Neural cell (in vitro differentiated cells): ENCODE measurements at regions not wholly inside any gene's neighbourhood (a gene's known extent, or its start where the extent isn't known, plus 50 kb on each side); places are given as distances from the start of the nearest gene placed in this dataset.

Experiments used
- H2AFZ ChIP-seq: fragments of 200-600, 300-800 bp; sonication (generic), shearing (Covaris generic); 2 replicates; pipeline ENCODE4 v1.6.0; 2014; ENCODE audit warnings: low read depth, mild to moderate bottlenecking, antibody characterized with exemption, low read length, moderate library complexity
- H3F3A ChIP-seq: fragments of 200-600 bp; shearing (Covaris generic); 2 replicates; pipeline ENCODE4 v1.6.1; 2016; ENCODE audit warnings: mild to moderate bottlenecking, moderate library complexity, mixed read lengths, antibody characterized with exemption, low read length; ENCODE audit not compliant: insufficient read depth, poor library complexity, severe bottlenecking
- H3K27ac ChIP-seq: fragments of 200-600, 300-800 bp; sonication (generic), shearing (Covaris generic); 2 replicates; pipeline ENCODE4 v1.5.1; 2014; ENCODE audit warnings: mild to moderate bottlenecking, low read length, moderate library complexity
- H3K27me3 ChIP-seq: fragments of 300-800, 200-600 bp; sonication (generic), shearing (Covaris generic); 2 replicates; pipeline ENCODE4 v1.6.0; 2014; ENCODE audit warnings: mild to moderate bottlenecking, low read depth, low read length, moderate library complexity; ENCODE audit not compliant: insufficient read depth
- H3K36me3 ChIP-seq: fragments of 300-800, 200-600 bp; sonication (generic), shearing (Covaris generic); 2 replicates; pipeline ENCODE4 v1.5.1; 2014; ENCODE audit warnings: mild to moderate bottlenecking, antibody characterized with exemption, low read length, moderate library complexity; ENCODE audit not compliant: insufficient read depth
- H3K4me2 ChIP-seq: fragments of 300-800, 200-600 bp; sonication (generic), shearing (Covaris generic); 2 replicates; pipeline ENCODE4 v1.6.0; 2014; ENCODE audit warnings: mild to moderate bottlenecking, low read length
- H3K4me3 ChIP-seq: fragments of 300-800, 200-600 bp; sonication (generic), shearing (Covaris generic); 2 replicates; pipeline ENCODE4 v1.5.1; 2014; ENCODE audit warnings: mild to moderate bottlenecking, low read length, moderate library complexity
- H3K79me2 ChIP-seq: fragments of 200-600 bp; shearing (Covaris generic); replicated peaks from 2 replicates; pipeline ENCODE4 v1.6.0; 2014; ENCODE audit warnings: mild to moderate bottlenecking, low read length, moderate library complexity; ENCODE audit not compliant: insufficient read depth
- H3K9ac ChIP-seq: fragments of 300-800, 200-600 bp; sonication (generic), shearing (Covaris generic); 2 replicates; pipeline ENCODE4 v1.6.1; 2016; ENCODE audit warnings: mild to moderate bottlenecking, low read length, mixed read lengths
- H3K9me2 ChIP-seq: fragments of 200-600 bp; shearing (Covaris generic); 2 replicates; pipeline ENCODE4 v1.6.1; 2016; ENCODE audit warnings: mild to moderate bottlenecking, low read length, mixed read lengths; ENCODE audit not compliant: insufficient read depth
- H3K9me3 ChIP-seq: fragments of 200-600, 300-800 bp; sonication (generic), shearing (Covaris generic); 2 replicates; pipeline ENCODE4 v1.6.1; 2016; ENCODE audit warnings: mild to moderate bottlenecking, mixed run types, low read length, moderate library complexity, mixed read lengths
- H4K20me1 ChIP-seq: fragments of 200-600 bp; shearing (Covaris generic); 2 replicates; pipeline ENCODE4 v1.6.1; 2016; ENCODE audit warnings: mild to moderate bottlenecking, mixed run types; ENCODE audit not compliant: insufficient read depth
- CTCF ChIP-seq: fragments of 450-650 bp; IDR thresholded peaks from 2 replicates; pipeline ENCODE4 v1.5.1; 2014; ENCODE audit warnings: antibody characterized with exemption, mild to moderate bottlenecking, moderate library complexity; ENCODE audit not compliant: poor library complexity, severe bottlenecking
- EP300 ChIP-seq: fragments of 450-650 bp; conservative IDR thresholded peaks from 2 replicates; pipeline ENCODE4 v1.6.1; 2014; ENCODE audit warnings: antibody characterized with exemption, mild to moderate bottlenecking, moderate library complexity; ENCODE audit not compliant: poor library complexity, severe bottlenecking
- EZH2 ChIP-seq: fragments of 200-600, 300-800 bp; shearing (Covaris generic), sonication (generic); IDR thresholded peaks from 2 replicates; pipeline ENCODE4 v1.6.1; 2014; ENCODE audit warnings: antibody characterized with exemption, low read length, borderline replicate concordance, mild to moderate bottlenecking; ENCODE audit not compliant: insufficient read depth, poor library complexity, severe bottlenecking
- MXI1 ChIP-seq: fragments of 450-650 bp; conservative IDR thresholded peaks from 2 replicates; pipeline ENCODE4 v1.6.1; 2014; ENCODE audit warnings: antibody characterized with exemption, mild to moderate bottlenecking; ENCODE audit not compliant: poor library complexity, severe bottlenecking
- POLR2AphosphoS5 ChIP-seq: IDR thresholded peaks from 2 replicates; pipeline ENCODE4 v1.6.1; 2012
- REST ChIP-seq: IDR thresholded peaks from 2 replicates; pipeline ENCODE4 v1.6.1; 2012; ENCODE audit warnings: borderline replicate concordance
- SMC3 ChIP-seq: fragments of 450-650 bp; conservative IDR thresholded peaks from 2 replicates; pipeline ENCODE4 v1.6.1; 2014; ENCODE audit warnings: antibody characterized with exemption, mild to moderate bottlenecking, moderate library complexity; ENCODE audit not compliant: poor library complexity
- TAF1 ChIP-seq: IDR thresholded peaks from 2 replicates; pipeline ENCODE4 v1.6.1; 2012; ENCODE audit warnings: low read depth

- Histone ChIP-seq H3K36me3 (no peaks in the 10 kb centered on the region), H2AFZ (no peak overlapping the region)
Observed at GRCh38 chr21:22890656-22891055, 1892.4 kb downstream of the NCAM2 start.

GRCh38 chr21:22892028-22892427, 1893.8 kb downstream of the NCAM2 start:
- no peak overlapping the region for H3K9ac ChIP-seq
- no peaks in the 10 kb centered on the region for H3K9me3 ChIP-seq
- no peaks in the 10 kb centered on the region for H4K20me1 ChIP-seq
- no peak overlapping the region for H3K4me3 ChIP-seq
- H3K36me3 ChIP-seq, result no peaks in the 10 kb centered on the region
- no peak overlapping the region for H3K27ac ChIP-seq
- H3K27me3 ChIP-seq, result no peaks in the 10 kb centered on the region
- H3K79me2 ChIP-seq, result no peaks in the 10 kb centered on the region
- no peak overlapping the region for H3K4me2 ChIP-seq
- H3K9me2 ChIP-seq, result no peaks in the 10 kb centered on the region
- no peak for TF ChIP-seq EP300
- no peak for TF ChIP-seq SMC3
- no peak for TF ChIP-seq TAF1
- no peaks in the 10 kb centered on the region for H3F3A ChIP-seq
- H2AFZ ChIP-seq, result no peak overlapping the region

More at GRCh38 chr21:22890656-22891055, 1892.4 kb downstream of the NCAM2 start:
- TF ChIP-seq TAF1 (no peak), CTCF (no peak), SMC3 (no peak), MXI1 (no peak), EZH2 (no peak), REST (no peak), POLR2AphosphoS5 (no peak), EP300 (no peak)
- Histone ChIP-seq H3K9me2 (no peaks in the 10 kb centered on the region), H3K9ac (no peak overlapping the region), H3K4me3 (no peak overlapping the region), H3K27ac (no peak overlapping the region), H3K79me2 (no peaks in the 10 kb centered on the region), H4K20me1 (no peaks in the 10 kb centered on the region), H3K9me3 (no peaks in the 10 kb centered on the region), H3K4me2 (no peak overlapping the region), H3F3A (no peaks in the 10 kb centered on the region), H3K27me3 (no peaks in the 10 kb centered on the region)

- no peaks in the 10 kb centered on the region for H3K27me3 ChIP-seq
- no peaks in the 10 kb centered on the region for H3K36me3 ChIP-seq
- no peaks in the 10 kb centered on the region for H3K79me2 ChIP-seq
- no peak overlapping the region for H3K27ac ChIP-seq
- H4K20me1 ChIP-seq, result no peaks in the 10 kb centered on the region
- no peaks in the 10 kb centered on the region for H3K9me2 ChIP-seq
- H3K4me3 ChIP-seq, result no peak overlapping the region
- H3K9ac ChIP-seq, result no peak overlapping the region
- no peak overlapping the region for H2AFZ ChIP-seq
- TF ChIP-seq EP300, result no peak
- no peak for TF ChIP-seq MXI1
- TF ChIP-seq SMC3, result no peak
- no peak for TF ChIP-seq POLR2AphosphoS5
- TF ChIP-seq TAF1, result no peak
- no peak for TF ChIP-seq REST
- no peaks in the 10 kb centered on the region for H3F3A ChIP-seq
- no peaks in the 10 kb centered on the region for H3K9me3 ChIP-seq
- H3K4me2 ChIP-seq, result no peak overlapping the region
Observed at GRCh38 chr21:22892740-22893139, 1894.5 kb downstream of the NCAM2 start.
